ENCODE measurements at regions not wholly inside any gene's neighbourhood (a gene's known extent, or its start where the extent isn't known, plus 50 kb on each side); places are given as distances from the start of the nearest gene placed in this dataset.

GRCh38 chr21:27532076-27532475 lies 565.2 kb upstream of the ADAMTS5 start:
- no peak for TF ChIP-seq POLR2A (IDR thresholded peaks at IDR 0.05)
- TF ChIP-seq, protein P1, sequence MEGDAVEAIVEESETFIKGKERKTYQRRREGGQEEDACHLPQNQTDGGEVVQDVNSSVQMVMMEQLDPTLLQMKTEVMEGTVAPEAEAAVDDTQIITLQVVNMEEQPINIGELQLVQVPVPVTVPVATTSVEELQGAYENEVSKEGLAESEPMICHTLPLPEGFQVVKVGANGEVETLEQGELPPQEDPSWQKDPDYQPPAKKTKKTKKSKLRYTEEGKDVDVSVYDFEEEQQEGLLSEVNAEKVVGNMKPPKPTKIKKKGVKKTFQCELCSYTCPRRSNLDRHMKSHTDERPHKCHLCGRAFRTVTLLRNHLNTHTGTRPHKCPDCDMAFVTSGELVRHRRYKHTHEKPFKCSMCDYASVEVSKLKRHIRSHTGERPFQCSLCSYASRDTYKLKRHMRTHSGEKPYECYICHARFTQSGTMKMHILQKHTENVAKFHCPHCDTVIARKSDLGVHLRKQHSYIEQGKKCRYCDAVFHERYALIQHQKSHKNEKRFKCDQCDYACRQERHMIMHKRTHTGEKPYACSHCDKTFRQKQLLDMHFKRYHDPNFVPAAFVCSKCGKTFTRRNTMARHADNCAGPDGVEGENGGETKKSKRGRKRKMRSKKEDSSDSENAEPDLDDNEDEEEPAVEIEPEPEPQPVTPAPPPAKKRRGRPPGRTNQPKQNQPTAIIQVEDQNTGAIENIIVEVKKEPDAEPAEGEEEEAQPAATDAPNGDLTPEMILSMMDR (IDR thresholded peaks at IDR 0.05) = no peak
